OCI-LY1 (cell line): ENCODE measurements at regions not wholly inside any gene's neighbourhood (a gene's known extent, or its start where the extent isn't known, plus 50 kb on each side); places are given as distances from the start of the nearest gene placed in this dataset.

Source experiments
- EZH2 ChIP-seq: fragments of 200-600 bp; sonication (generic), shearing (Covaris generic); IDR thresholded peaks from 2 replicates; pipeline ENCODE4 v1.8.0; 2017; ENCODE audit warnings: borderline replicate concordance, mixed run types, mild to moderate bottlenecking, antibody characterized with exemption, low read length, moderate library complexity, mixed read lengths
- TF ChIP-seq, protein P1 (sequence below): fragments of 200-600 bp; sonication (generic), shearing (Covaris generic); IDR thresholded peaks from 2 replicates; pipeline ENCODE4 v1.5.1; 2017; ENCODE audit warnings: mild to moderate bottlenecking, antibody characterized with exemption, low read length, moderate library complexity, mixed read lengths

- TF ChIP-seq, protein P1, sequence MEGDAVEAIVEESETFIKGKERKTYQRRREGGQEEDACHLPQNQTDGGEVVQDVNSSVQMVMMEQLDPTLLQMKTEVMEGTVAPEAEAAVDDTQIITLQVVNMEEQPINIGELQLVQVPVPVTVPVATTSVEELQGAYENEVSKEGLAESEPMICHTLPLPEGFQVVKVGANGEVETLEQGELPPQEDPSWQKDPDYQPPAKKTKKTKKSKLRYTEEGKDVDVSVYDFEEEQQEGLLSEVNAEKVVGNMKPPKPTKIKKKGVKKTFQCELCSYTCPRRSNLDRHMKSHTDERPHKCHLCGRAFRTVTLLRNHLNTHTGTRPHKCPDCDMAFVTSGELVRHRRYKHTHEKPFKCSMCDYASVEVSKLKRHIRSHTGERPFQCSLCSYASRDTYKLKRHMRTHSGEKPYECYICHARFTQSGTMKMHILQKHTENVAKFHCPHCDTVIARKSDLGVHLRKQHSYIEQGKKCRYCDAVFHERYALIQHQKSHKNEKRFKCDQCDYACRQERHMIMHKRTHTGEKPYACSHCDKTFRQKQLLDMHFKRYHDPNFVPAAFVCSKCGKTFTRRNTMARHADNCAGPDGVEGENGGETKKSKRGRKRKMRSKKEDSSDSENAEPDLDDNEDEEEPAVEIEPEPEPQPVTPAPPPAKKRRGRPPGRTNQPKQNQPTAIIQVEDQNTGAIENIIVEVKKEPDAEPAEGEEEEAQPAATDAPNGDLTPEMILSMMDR: no peak
- TF ChIP-seq EZH2: no peak
These were observed 179.8 kb upstream of the TLE3 start for GRCh38 chr15:70277556-70277955.
